HCT116 (cell line): ENCODE measurements at regions not wholly inside any gene's neighbourhood (a gene's known extent, or its start where the extent isn't known, plus 50 kb on each side); places are given as distances from the start of the nearest gene placed in this dataset.

Experiments used
- ATAC-seq: fragments of 200-7000 bp; cut with Tn5 transposase; 2 replicates; pipeline ENCODE4 v1.9.1; 2020; ENCODE audit warnings: mild to moderate bottlenecking, moderate library complexity
- BruUV-seq: library from RNA; stranded (reverse); fragments of 400-500 nt; replicated peaks from 2 replicates; lab custom pipeline; 2021; lab: Mats Ljungman, UMichigan
- CTCF ChIA-PET: fragments of 300-600 bp; sonication (Branson Sonifier 250); formaldehyde crosslinking; loops from one replicate; lab custom pipeline; 2021; ENCODE audit warnings: antibody characterized with exemption; lab: Charles Lee
- POLR2A ChIA-PET: fragments of 300-600, 350-600 bp; sonication (Branson Sonifier 250); formaldehyde crosslinking; loops from one replicate; lab custom pipeline; 2021; ENCODE audit warnings: antibody characterized with exemption; lab: Charles Lee
- RAD21 ChIA-PET, 2 experiments: fragments of 300-600 bp; sonication (Branson Sonifier 250); formaldehyde crosslinking; loops; one replicate each; lab custom pipeline; 2023; ENCODE audit warnings: low total read pairs in 2 of 2; ENCODE audit not compliant: uncharacterized antibody in 2 of 2, unreplicated experiment in 2 of 2, low non-redundant PET in 1 of 2; lab: Charles Lee
- DNase-seq: peaks from one replicate; pipeline ENCODE4 v3.0.0-alpha.2; 2010; ENCODE audit warnings: low read depth, low spot score
- H2AFZ ChIP-seq: fragments of 200-600 bp; shearing (Covaris generic), sonication (generic); 2 replicates; pipeline ENCODE4 v1.6.1; 2017; ENCODE audit warnings: low read depth, mixed run types, mixed read lengths, antibody characterized with exemption, low read length; ENCODE audit not compliant: poor library complexity, severe bottlenecking
- H3K27ac ChIP-seq: 2 replicates; pipeline ENCODE4 v1.5.1; 2012; ENCODE audit warnings: low read depth, low read length
- H3K27me3 ChIP-seq: fragments of 200-600 bp; sonication (generic); 2 replicates; pipeline ENCODE4 v1.6.1; 2016; ENCODE audit warnings: mixed run types, low read length, mixed read lengths; ENCODE audit not compliant: insufficient read depth
- H3K36me3 ChIP-seq, 2 experiments: fragments of 200-500 bp in 1 of 2; fragments of 200-600 bp in 1 of 2; sonication (Bioruptor generic) in 1 of 2; sonication (generic) in 1 of 2; 2 replicates each; pipeline versions ENCODE4 v1.5.1 to v1.6.1; 2014 to 2016; ENCODE audit warnings: low read length in 2 of 2, inconsistent platforms in 1 of 2, mixed read lengths in 1 of 2, mixed run types in 1 of 2; ENCODE audit not compliant: insufficient read depth in 2 of 2, control insufficient read depth in 1 of 2
- H3K4me1 ChIP-seq, 2 experiments: fragments of 200-600 bp in 1 of 2; sonication (generic) in 1 of 2; 2 replicates each; pipeline versions ENCODE4 v1.5.1 to v1.6.1; 2012 to 2017; ENCODE audit warnings: low read length in 2 of 2, inconsistent platforms in 1 of 2, mild to moderate bottlenecking in 1 of 2, mixed read lengths in 1 of 2, mixed run types in 1 of 2, moderate library complexity in 1 of 2; ENCODE audit not compliant: insufficient read depth in 2 of 2, control insufficient read depth in 1 of 2
- H3K4me2 ChIP-seq: fragments of 200-600 bp; sonication (generic); 2 replicates; pipeline ENCODE4 v1.6.1; 2017; ENCODE audit warnings: mixed run types, low read length, mixed read lengths
- H3K4me3 ChIP-seq, 2 experiments: fragments of 200-600 bp in 1 of 2; sonication (generic) in 1 of 2; replicated peaks in 1 of 2; 2 replicates each; pipeline ENCODE4 v1.5.1; 2011 to 2016; ENCODE audit warnings: low read length in 2 of 2, control low read depth in 1 of 2, low read depth in 1 of 2, mild to moderate bottlenecking in 1 of 2, mixed read lengths in 1 of 2, mixed run types in 1 of 2
- H3K79me2 ChIP-seq: fragments of 200-600 bp; sonication (generic); 2 replicates; pipeline ENCODE4 v1.6.1; 2017; ENCODE audit warnings: mild to moderate bottlenecking, mixed run types, low read length, moderate library complexity, mixed read lengths; ENCODE audit not compliant: insufficient read depth
- H3K9ac ChIP-seq: fragments of 200-600 bp; sonication (generic); 2 replicates; pipeline ENCODE4 v1.6.1; 2016; ENCODE audit warnings: low read length, mixed read lengths
- H3K9me2 ChIP-seq: fragments of 200-600 bp; sonication (generic), shearing (Covaris generic); 2 replicates; pipeline ENCODE4 v1.6.1; 2017; ENCODE audit warnings: mixed run types, mild to moderate bottlenecking, moderate library complexity; ENCODE audit not compliant: insufficient read depth
- H3K9me3 ChIP-seq, 2 experiments: fragments of 200-500 bp in 1 of 2; fragments of 200-600 bp in 1 of 2; sonication (Bioruptor generic) in 1 of 2; sonication (generic) in 1 of 2; 2 replicates each; pipeline ENCODE4 v1.6.1; 2014 to 2017; ENCODE audit warnings: low read length in 2 of 2, mixed read lengths in 2 of 2, inconsistent platforms in 1 of 2, low read depth in 1 of 2, mild to moderate bottlenecking in 1 of 2, mixed run types in 1 of 2, moderate library complexity in 1 of 2; ENCODE audit not compliant: control insufficient read depth in 1 of 2, insufficient read depth in 1 of 2
- H4K20me1 ChIP-seq: fragments of 200-600 bp; sonication (generic), shearing (Covaris generic); 2 replicates; pipeline ENCODE4 v1.6.1; 2017; ENCODE audit warnings: mixed run types, mild to moderate bottlenecking, moderate library complexity; ENCODE audit not compliant: insufficient read depth
- ATF3 ChIP-seq: IDR thresholded peaks from 2 replicates; pipeline ENCODE4 v1.6.1; 2012
- EZH2 ChIP-seq: fragments of 200-600 bp; sonication (generic); IDR thresholded peaks from 2 replicates; pipeline ENCODE4 v1.6.1; 2017; ENCODE audit warnings: antibody characterized with exemption, mixed run types
- EZH2phosphoT487 ChIP-seq: fragments of 200-600 bp; IDR thresholded peaks from 2 replicates; pipeline ENCODE4 v1.6.1; 2018; ENCODE audit warnings: antibody characterized with exemption, borderline replicate concordance
- FOSL1 ChIP-seq: IDR thresholded peaks from 2 replicates; pipeline ENCODE4 v1.6.1; 2012; ENCODE audit warnings: low read depth
- JUND ChIP-seq: IDR thresholded peaks from 2 replicates; pipeline ENCODE4 v1.6.1; 2012
- MAX ChIP-seq: IDR thresholded peaks from 2 replicates; pipeline ENCODE4 v1.6.1; 2012
- POLR2A ChIP-seq: IDR thresholded peaks from 2 replicates; pipeline ENCODE4 v1.7.0; 2011; ENCODE audit warnings: borderline replicate concordance; ENCODE audit not compliant: insufficient read depth, insufficient read length; ENCODE audit errors: extremely low read depth
- POLR2AphosphoS5 ChIP-seq: IDR thresholded peaks from 2 replicates; pipeline ENCODE4 v1.6.1; 2011; ENCODE audit warnings: mild to moderate bottlenecking, low read depth, low read length, moderate library complexity
- RAD21 ChIP-seq: IDR thresholded peaks from 2 replicates; pipeline ENCODE4 v1.6.1; 2012; ENCODE audit warnings: low read depth, mild to moderate bottlenecking
- SIN3A ChIP-seq: IDR thresholded peaks from 2 replicates; pipeline ENCODE4 v1.6.1; 2012; ENCODE audit warnings: low read depth
- SP1 ChIP-seq: IDR thresholded peaks from 2 replicates; pipeline ENCODE4 v1.6.1; 2012; ENCODE audit warnings: low read depth
- intact Hi-C: fragments of 100-400 bp; cut with micrococcal nuclease; formaldehyde crosslinking; loops from 2 replicates; pipeline ENCODE4 v1.10.0; 2022

- no peak for TF ChIP-seq MAX
- no peak for TF ChIP-seq ATF3
- no peak for TF ChIP-seq POLR2AphosphoS5
These were observed 54.1 kb downstream of the MRPL57 start (continued) for GRCh38 chr13:21230516-21230915.

- Histone ChIP-seq H3K4me3 (no peak overlapping the region), H3K36me3 (no peaks in the 10 kb centered on the region), H3K4me2 (no peak overlapping the region), H4K20me1 (no peaks in the 10 kb centered on the region), H3K9me3 (no peaks in the 10 kb centered on the region), H3K79me2 (no peaks in the 10 kb centered on the region), H3K4me1 (no peaks in the 10 kb centered on the region), H3K9me2 (no peaks in the 10 kb centered on the region), H3K27ac (no peak overlapping the region), H3K27me3 (no peaks in the 10 kb centered on the region), H3K9ac (no peak overlapping the region), H2AFZ (no peak overlapping the region)
- ChIA-PET RAD21 (no interaction called here), CTCF (no interaction called here), POLR2A (no interaction called here)
- intact Hi-C loops = no loop called here
- TF ChIP-seq FOSL1 = no peak
- TF ChIP-seq EZH2 = no peak
- no peak for TF ChIP-seq SP1
- no peak for TF ChIP-seq POLR2A
- TF ChIP-seq SIN3A = no peak
- no peak for TF ChIP-seq MAX
- no peak for TF ChIP-seq RAD21
- no peak for TF ChIP-seq JUND
- TF ChIP-seq EZH2phosphoT487 = no peak
- ATAC-seq = no peak
- BruUV-seq = no TSS peak
- DNase-seq = no peak
These were observed 55.0 kb downstream of the MRPL57 start for GRCh38 chr13:21231426-21231940.
